GM18907 (cell line): ENCODE measurements at regions not wholly inside any gene's neighbourhood (a gene's known extent, or its start where the extent isn't known, plus 50 kb on each side); places are given as distances from the start of the nearest gene placed in this dataset.

Source experiments
- ATAC-seq: cut with Tn5 transposase; IDR thresholded peaks from one replicate; pipeline ENCODE4 v1.9.1; 2021; ENCODE audit warnings: mild to moderate bottlenecking, moderate library complexity; ENCODE audit not compliant: unreplicated experiment

- no peak for ATAC-seq
Observed at GRCh38 chr4:130403221-130403620, 1307.3 kb downstream of the C4orf33 start.

GRCh38 chr4:130416228-130416627 is 1320.3 kb downstream of the C4orf33 start:
- ATAC-seq = no peak

- ATAC-seq = no peak
Observed at GRCh38 chr4:130419211-130419975, 1323.4 kb downstream of the C4orf33 start.

GRCh38 chr4:130422261-130422660 is 1326.3 kb downstream of the C4orf33 start:
- no peak for ATAC-seq

GRCh38 chr4:130424211-130424610 is 1328.3 kb downstream of the C4orf33 start:
- ATAC-seq = no peak

- ATAC-seq = no peak
Observed at GRCh38 chr4:130432289-130432688, 1336.3 kb downstream of the C4orf33 start.

- no peak for ATAC-seq
Observed at GRCh38 chr4:130449741-130450140, 1353.8 kb downstream of the C4orf33 start.

- no peak for ATAC-seq
Observed at GRCh38 chr4:130468340-130468739, 1372.4 kb downstream of the C4orf33 start.

GRCh38 chr4:130478406-130478805 is 1382.5 kb downstream of the C4orf33 start:
- no peak for ATAC-seq

GRCh38 chr4:130479020-130479419 is 1383.1 kb downstream of the C4orf33 start:
- ATAC-seq = no peak

GRCh38 chr4:130479674-130480073 is 1383.7 kb downstream of the C4orf33 start:
- no peak for ATAC-seq

- no peak for ATAC-seq
Observed at GRCh38 chr4:130484826-130485225, 1388.9 kb downstream of the C4orf33 start.

- ATAC-seq = no peak
Observed at GRCh38 chr4:130485371-130485770, 1389.4 kb downstream of the C4orf33 start.

GRCh38 chr4:130486186-130486585 is 1390.2 kb downstream of the C4orf33 start:
- no peak for ATAC-seq

- ATAC-seq = no peak
Observed at GRCh38 chr4:130486841-130487240, 1390.9 kb downstream of the C4orf33 start.

- no peak for ATAC-seq
Observed at GRCh38 chr4:130510661-130511060, 1414.7 kb downstream of the C4orf33 start.

- ATAC-seq = no peak
Observed at GRCh38 chr4:130511776-130512175, 1415.8 kb downstream of the C4orf33 start.

GRCh38 chr4:130524057-130524456 is 1428.1 kb downstream of the C4orf33 start:
- ATAC-seq = no peak

- no peak for ATAC-seq
Observed at GRCh38 chr4:130530505-130530904, 1434.6 kb downstream of the C4orf33 start.

GRCh38 chr4:130534651-130535050 is 1438.7 kb downstream of the C4orf33 start:
- ATAC-seq = no peak

- ATAC-seq = no peak
Observed at GRCh38 chr4:130542953-130543352, 1447.0 kb downstream of the C4orf33 start.

GRCh38 chr4:130545171-130545570 is 1449.2 kb downstream of the C4orf33 start:
- ATAC-seq = no peak

GRCh38 chr4:130545596-130545995 is 1449.6 kb downstream of the C4orf33 start:
- ATAC-seq = no peak
